SK-N-SH (cell line): ENCODE measurements at regions not wholly inside any gene's neighbourhood (a gene's known extent, or its start where the extent isn't known, plus 50 kb on each side); places are given as distances from the start of the nearest gene placed in this dataset.

ENCODE experiments used
- EP300 ChIP-seq, 2 experiments: IDR thresholded peaks; 2 replicates each; pipeline versions ENCODE4 v1.4.0 to v1.6.1; 2012; ENCODE audit warnings: borderline replicate concordance in 1 of 2, low read depth in 1 of 2, low read length in 1 of 2
- NFIC ChIP-seq: IDR thresholded peaks from 2 replicates; pipeline ENCODE4 v1.4.0; 2012; ENCODE audit warnings: borderline replicate concordance
- RAD21 ChIP-seq: IDR thresholded peaks from 2 replicates; pipeline ENCODE4 v1.6.1; 2012; ENCODE audit warnings: mild to moderate bottlenecking, low read length
- SIN3A ChIP-seq: IDR thresholded peaks from 2 replicates; pipeline ENCODE4 v1.6.1; 2012; ENCODE audit warnings: low read depth, mild to moderate bottlenecking, low read length, moderate library complexity, borderline replicate concordance
- TCF12 ChIP-seq: IDR thresholded peaks from 2 replicates; pipeline ENCODE4 v1.4.0; 2012
- TF ChIP-seq, protein P1 (sequence below): fragments of 200-600 bp; sonication (generic); IDR thresholded peaks from 2 replicates; pipeline ENCODE4 v1.6.1; 2017; ENCODE audit warnings: antibody characterized with exemption, mild to moderate bottlenecking, moderate library complexity
- TF ChIP-seq, protein P2 (sequence below): IDR thresholded peaks from 2 replicates; pipeline ENCODE4 v1.6.1; 2012; ENCODE audit warnings: mild to moderate bottlenecking, low read depth, low read length, moderate library complexity
- TF ChIP-seq, protein P3 (sequence below): fragments of 150-350 bp; IDR thresholded peaks from 2 replicates; pipeline ENCODE4 v1.6.1; 2017; ENCODE audit warnings: antibody characterized with exemption, low read length, low read depth, borderline replicate concordance

DNA sequence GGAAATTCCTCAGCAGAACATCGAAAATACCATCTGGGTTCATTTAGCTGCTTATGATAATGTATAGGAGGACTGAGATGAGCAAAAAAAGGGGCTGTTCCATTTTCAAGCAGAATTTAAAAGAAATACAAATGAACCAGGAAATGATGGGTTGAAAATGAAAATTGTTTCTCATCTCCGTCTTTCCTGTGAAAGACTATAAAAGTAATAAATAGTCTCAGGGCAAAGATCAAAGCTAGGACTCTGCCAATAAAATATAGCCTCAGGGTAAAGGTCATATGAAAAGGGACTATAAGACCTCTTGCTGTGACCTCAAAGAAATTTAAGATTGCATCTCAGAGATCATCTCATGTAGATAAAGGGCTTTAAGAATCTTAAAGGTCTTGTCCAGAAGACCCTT, 478.0 kb downstream of the BTG1 start:
- TF ChIP-seq RAD21, result no peak
- TF ChIP-seq, protein P1, sequence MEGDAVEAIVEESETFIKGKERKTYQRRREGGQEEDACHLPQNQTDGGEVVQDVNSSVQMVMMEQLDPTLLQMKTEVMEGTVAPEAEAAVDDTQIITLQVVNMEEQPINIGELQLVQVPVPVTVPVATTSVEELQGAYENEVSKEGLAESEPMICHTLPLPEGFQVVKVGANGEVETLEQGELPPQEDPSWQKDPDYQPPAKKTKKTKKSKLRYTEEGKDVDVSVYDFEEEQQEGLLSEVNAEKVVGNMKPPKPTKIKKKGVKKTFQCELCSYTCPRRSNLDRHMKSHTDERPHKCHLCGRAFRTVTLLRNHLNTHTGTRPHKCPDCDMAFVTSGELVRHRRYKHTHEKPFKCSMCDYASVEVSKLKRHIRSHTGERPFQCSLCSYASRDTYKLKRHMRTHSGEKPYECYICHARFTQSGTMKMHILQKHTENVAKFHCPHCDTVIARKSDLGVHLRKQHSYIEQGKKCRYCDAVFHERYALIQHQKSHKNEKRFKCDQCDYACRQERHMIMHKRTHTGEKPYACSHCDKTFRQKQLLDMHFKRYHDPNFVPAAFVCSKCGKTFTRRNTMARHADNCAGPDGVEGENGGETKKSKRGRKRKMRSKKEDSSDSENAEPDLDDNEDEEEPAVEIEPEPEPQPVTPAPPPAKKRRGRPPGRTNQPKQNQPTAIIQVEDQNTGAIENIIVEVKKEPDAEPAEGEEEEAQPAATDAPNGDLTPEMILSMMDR, result no peak
- no peak for TF ChIP-seq TCF12
- TF ChIP-seq, protein P2, sequence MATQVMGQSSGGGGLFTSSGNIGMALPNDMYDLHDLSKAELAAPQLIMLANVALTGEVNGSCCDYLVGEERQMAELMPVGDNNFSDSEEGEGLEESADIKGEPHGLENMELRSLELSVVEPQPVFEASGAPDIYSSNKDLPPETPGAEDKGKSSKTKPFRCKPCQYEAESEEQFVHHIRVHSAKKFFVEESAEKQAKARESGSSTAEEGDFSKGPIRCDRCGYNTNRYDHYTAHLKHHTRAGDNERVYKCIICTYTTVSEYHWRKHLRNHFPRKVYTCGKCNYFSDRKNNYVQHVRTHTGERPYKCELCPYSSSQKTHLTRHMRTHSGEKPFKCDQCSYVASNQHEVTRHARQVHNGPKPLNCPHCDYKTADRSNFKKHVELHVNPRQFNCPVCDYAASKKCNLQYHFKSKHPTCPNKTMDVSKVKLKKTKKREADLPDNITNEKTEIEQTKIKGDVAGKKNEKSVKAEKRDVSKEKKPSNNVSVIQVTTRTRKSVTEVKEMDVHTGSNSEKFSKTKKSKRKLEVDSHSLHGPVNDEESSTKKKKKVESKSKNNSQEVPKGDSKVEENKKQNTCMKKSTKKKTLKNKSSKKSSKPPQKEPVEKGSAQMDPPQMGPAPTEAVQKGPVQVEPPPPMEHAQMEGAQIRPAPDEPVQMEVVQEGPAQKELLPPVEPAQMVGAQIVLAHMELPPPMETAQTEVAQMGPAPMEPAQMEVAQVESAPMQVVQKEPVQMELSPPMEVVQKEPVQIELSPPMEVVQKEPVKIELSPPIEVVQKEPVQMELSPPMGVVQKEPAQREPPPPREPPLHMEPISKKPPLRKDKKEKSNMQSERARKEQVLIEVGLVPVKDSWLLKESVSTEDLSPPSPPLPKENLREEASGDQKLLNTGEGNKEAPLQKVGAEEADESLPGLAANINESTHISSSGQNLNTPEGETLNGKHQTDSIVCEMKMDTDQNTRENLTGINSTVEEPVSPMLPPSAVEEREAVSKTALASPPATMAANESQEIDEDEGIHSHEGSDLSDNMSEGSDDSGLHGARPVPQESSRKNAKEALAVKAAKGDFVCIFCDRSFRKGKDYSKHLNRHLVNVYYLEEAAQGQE, result no peak
- TF ChIP-seq NFIC, result no peak
- TF ChIP-seq SIN3A, result no peak
- TF ChIP-seq, protein P3, sequence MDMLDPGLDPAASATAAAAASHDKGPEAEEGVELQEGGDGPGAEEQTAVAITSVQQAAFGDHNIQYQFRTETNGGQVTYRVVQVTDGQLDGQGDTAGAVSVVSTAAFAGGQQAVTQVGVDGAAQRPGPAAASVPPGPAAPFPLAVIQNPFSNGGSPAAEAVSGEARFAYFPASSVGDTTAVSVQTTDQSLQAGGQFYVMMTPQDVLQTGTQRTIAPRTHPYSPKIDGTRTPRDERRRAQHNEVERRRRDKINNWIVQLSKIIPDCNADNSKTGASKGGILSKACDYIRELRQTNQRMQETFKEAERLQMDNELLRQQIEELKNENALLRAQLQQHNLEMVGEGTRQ, result no peak
- TF ChIP-seq EP300 (IDR thresholded peaks at IDR 0.05; ENCODE audit: borderline replicate concordance in 1 of 2, low read depth in 1 of 2, low read length in 1 of 2), result no peak
